ENCODE measurements at regions not wholly inside any gene's neighbourhood (a gene's known extent, or its start where the extent isn't known, plus 50 kb on each side); places are given as distances from the start of the nearest gene placed in this dataset.

- H2AFZ ChIP-seq (ENCODE audit: low read length) = peak overlapping the region; percentile 1
- no CpG with 5 or more reads among the region's 12 CpGs for WGBS (ENCODE audit: extremely low coverage, insufficient read length, low lambda C conversion rate)
- H2BK15ac ChIP-seq (ENCODE audit: low read depth, low read length) = no peak overlapping the region
- H3K56ac ChIP-seq (ENCODE audit: insufficient read length, low read depth, low read length) = no peak overlapping the region
- H3K9me3 ChIP-seq (ENCODE audit: control insufficient read depth, low read depth, low read length) = no peaks in the 10 kb centered on the region
- no peak overlapping the region for H2BK20ac ChIP-seq (ENCODE audit: low read depth, low read length, poor library complexity, severe bottlenecking)
- no peak overlapping the region for H3K4ac ChIP-seq (ENCODE audit: low read depth, low read length)
- peaks cover 10% of the 10 kb centered on the region; the same call in 1 of the 2 replicates for H3K4me1 ChIP-seq (ENCODE audit: insufficient read depth, low read length)
- H3K9me3 Mint-ChIP-seq = no peaks in the 10 kb centered on the region; a peak in 2 of 5 replicates
- no peak overlapping the region for H3K23ac ChIP-seq (ENCODE audit: insufficient read length, low read depth, low read length)
- H2BK120ac ChIP-seq (ENCODE audit: low read depth, low read length, poor library complexity, severe bottlenecking) = no peak overlapping the region
- no peak overlapping the region for H2AK5ac ChIP-seq (ENCODE audit: insufficient read length, low read length)
- peak overlapping the region; percentile 15 for H3K18ac ChIP-seq (ENCODE audit: insufficient read length, low read depth, low read length)
- peak overlapping the region in 2 of 3 experiments; percentile 41 to 87; a peak in 3 of 7 replicates for H3K27ac Mint-ChIP-seq
- DNase-seq = peak; percentile 39
- H3K79me2 ChIP-seq (ENCODE audit: insufficient read depth, low read length) = no peaks in the 10 kb centered on the region
- H4K8ac ChIP-seq (replicated peaks; ENCODE audit: insufficient read length, low read depth, low read length) = no peak overlapping the region
- H3K27me3 Mint-ChIP-seq (ENCODE audit: low read depth) = no peaks in the 10 kb centered on the region
- peaks cover 33 to 38% of the 10 kb centered on the region in 2 experiments for H3K4me1 Mint-ChIP-seq
- no peak overlapping the region for H4K91ac ChIP-seq (ENCODE audit: insufficient read length, low read depth, low read length)
- H4K20me1 ChIP-seq (ENCODE audit: control insufficient read depth, insufficient read depth, insufficient read length) = no peaks in the 10 kb centered on the region
- H3K79me1 ChIP-seq (ENCODE audit: insufficient read depth, low read depth, low read length, poor library complexity, severe bottlenecking) = no peaks in the 10 kb centered on the region
- no peaks in the 10 kb centered on the region for H3K27me3 ChIP-seq (ENCODE audit: insufficient read depth, low read length)
- no peak for TF ChIP-seq CTCF (conservative IDR thresholded peaks at IDR 0.05)
- H3K27ac ChIP-seq (ENCODE audit: insufficient read length, low read depth, low read length) = no peak overlapping the region
- no peak overlapping the region for H2BK12ac ChIP-seq (ENCODE audit: insufficient read length, low read depth, low read length)
- H3K9ac ChIP-seq (ENCODE audit: extremely low read depth, insufficient read length, low read length) = peak overlapping the region; percentile 18
- H4K5ac ChIP-seq (ENCODE audit: insufficient read length, low read depth, low read length) = no peak overlapping the region
- peak overlapping the region; percentile 26; the same call in 1 of the 2 replicates for H3K14ac ChIP-seq (ENCODE audit: insufficient read depth, low read length)
- no peak overlapping the region for H3T11ph ChIP-seq (ENCODE audit: low read length)
- H3K23me2 ChIP-seq (ENCODE audit: insufficient read length, low read depth, low read length, poor library complexity, severe bottlenecking) = no peaks in the 10 kb centered on the region
- no peaks in the 10 kb centered on the region; a peak in 1 of 7 replicates for H3K36me3 Mint-ChIP-seq (ENCODE audit: insufficient read depth in 1 of 3, low read depth in 3 of 3)
- H3K4me2 ChIP-seq (ENCODE audit: insufficient read depth, insufficient read length, low read length) = peak overlapping the region; percentile 42
- H3K4me3 Mint-ChIP-seq = peak overlapping the region; percentile 16 to 66; a peak in 3 of 5 replicates
- no peak overlapping the region for H2BK5ac ChIP-seq (ENCODE audit: insufficient read length, low read length)
Measured at GRCh38 chr2:44086629-44087028, 82.0 kb upstream of the PPM1B start.
